NCI-H2081 treated with DMSO at 0.1 percent for 48 hours (cell line): ENCODE measurements at regions not wholly inside any gene's neighbourhood (a gene's known extent, or its start where the extent isn't known, plus 50 kb on each side); places are given as distances from the start of the nearest gene placed in this dataset.
"Not testable (repeated sequence)": the region's sequence is repeated elsewhere in the genome, so short reads cannot be mapped to it uniquely, and the experiment has no call there.

Experiments
- DNase-seq: peaks from one replicate; lab custom pipeline; 2025; lab: John Stamatoyannopoulos, UW

GRCh38 chr5:90338712-90339372, 70.7 kb downstream of the CETN3 start:
- DNase-seq: no peak

- DNase-seq: no peak
These were observed 72.0 kb downstream of the CETN3 start for GRCh38 chr5:90337449-90338052.

- DNase-seq: no peak
These were observed 72.8 kb downstream of the CETN3 start for GRCh38 chr5:90336752-90337151.

GRCh38 chr5:90334741-90335140, 74.8 kb downstream of the CETN3 start:
- DNase-seq: no peak

GRCh38 chr5:90329911-90330310, 79.6 kb downstream of the CETN3 start:
- no peak for DNase-seq

GRCh38 chr5:90326995-90327394, 82.6 kb downstream of the CETN3 start:
- no peak for DNase-seq

GRCh38 chr5:90325093-90325492, 84.5 kb downstream of the CETN3 start:
- DNase-seq: no peak

GRCh38 chr5:90320348-90320747, 89.2 kb downstream of the CETN3 start:
- DNase-seq: not testable (repeated sequence)

- DNase-seq: no peak
These were observed 97.5 kb downstream of the CETN3 start for GRCh38 chr5:90312027-90312426.

- no peak for DNase-seq
These were observed 98.2 kb downstream of the CETN3 start for GRCh38 chr5:90311401-90311800.

- DNase-seq: no peak
These were observed 100.6 kb downstream of the CETN3 start for GRCh38 chr5:90308787-90309585.

- DNase-seq: no peak
These were observed 101.8 kb downstream of the CETN3 start for GRCh38 chr5:90307782-90308181.

GRCh38 chr5:90307322-90307721, 102.2 kb downstream of the CETN3 start:
- DNase-seq: no peak

- no peak for DNase-seq
These were observed 102.9 kb downstream of the CETN3 start for GRCh38 chr5:90306613-90307012.

GRCh38 chr5:90305041-90305720, 104.4 kb downstream of the CETN3 start:
- DNase-seq: no peak

- DNase-seq: no peak
These were observed 108.3 kb downstream of the CETN3 start for GRCh38 chr5:90301248-90301647.

- DNase-seq: no peak
These were observed 112.4 kb downstream of the CETN3 start for GRCh38 chr5:90297045-90297764.

GRCh38 chr5:90294604-90295003, 115.0 kb downstream of the CETN3 start:
- DNase-seq: no peak

- no peak for DNase-seq
These were observed 115.6 kb downstream of the CETN3 start for GRCh38 chr5:90293931-90294330.

- DNase-seq: no peak
These were observed 118.9 kb downstream of the CETN3 start for GRCh38 chr5:90290648-90291047.

- no peak for DNase-seq
These were observed 119.7 kb downstream of the CETN3 start for GRCh38 chr5:90289837-90290236.

- DNase-seq: no peak
These were observed 122.5 kb downstream of the CETN3 start for GRCh38 chr5:90287036-90287435.
